IPS-15b (cell line): ENCODE measurements at regions not wholly inside any gene's neighbourhood (a gene's known extent, or its start where the extent isn't known, plus 50 kb on each side); places are given as distances from the start of the nearest gene placed in this dataset.

ENCODE experiments used
- H3K27me3 ChIP-seq: one replicate; pipeline ENCODE4 v1.6.1; 2013; ENCODE audit warnings: low read length; ENCODE audit not compliant: control insufficient read depth, insufficient read depth
- H3K36me3 ChIP-seq: one replicate; pipeline ENCODE4 v1.6.1; 2013; ENCODE audit warnings: low read length; ENCODE audit not compliant: control insufficient read depth, insufficient read depth
- H3K4me1 ChIP-seq: one replicate; pipeline ENCODE4 v1.6.1; 2013; ENCODE audit warnings: mild to moderate bottlenecking, low read length; ENCODE audit not compliant: control insufficient read depth, insufficient read depth
- H3K4me3 ChIP-seq: one replicate; pipeline ENCODE4 v1.5.1; 2013; ENCODE audit warnings: low read depth, low read length
- H3K9ac ChIP-seq: one replicate; pipeline ENCODE4 v1.6.1; 2013; ENCODE audit warnings: low read depth, mild to moderate bottlenecking, low read length
- H3K9me3 ChIP-seq: one replicate; pipeline ENCODE4 v1.6.1; 2013; ENCODE audit warnings: mild to moderate bottlenecking, low read length; ENCODE audit not compliant: control insufficient read depth, insufficient read depth

DNA sequence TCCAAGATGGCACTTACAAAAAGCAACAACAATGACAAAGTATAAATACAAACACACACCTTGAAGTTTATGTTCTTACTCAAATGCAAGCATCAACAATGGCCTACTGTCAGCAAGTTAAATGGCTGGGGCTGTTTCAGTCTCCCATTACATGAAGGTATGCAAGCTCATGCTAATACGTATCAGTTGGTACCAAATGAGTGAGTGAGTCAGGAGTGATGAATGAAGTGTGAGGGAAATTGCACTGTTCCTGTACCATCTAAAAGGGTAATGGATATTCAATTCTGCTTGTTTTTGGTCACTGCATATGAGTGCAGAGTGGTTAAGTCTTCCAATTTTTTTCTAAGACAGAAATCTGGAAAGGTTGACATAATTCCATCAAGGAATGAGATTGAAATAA is 964.9 kb downstream of the MAT2B start:
- no peak overlapping the region for H3K9ac ChIP-seq
- no peaks in the 10 kb centered on the region for H3K27me3 ChIP-seq
- peaks cover 4% of the 10 kb centered on the region for H3K4me1 ChIP-seq
- no peaks in the 10 kb centered on the region for H3K36me3 ChIP-seq
- no peaks in the 10 kb centered on the region for H3K9me3 ChIP-seq
- H3K4me3 ChIP-seq = no peak overlapping the region

DNA sequence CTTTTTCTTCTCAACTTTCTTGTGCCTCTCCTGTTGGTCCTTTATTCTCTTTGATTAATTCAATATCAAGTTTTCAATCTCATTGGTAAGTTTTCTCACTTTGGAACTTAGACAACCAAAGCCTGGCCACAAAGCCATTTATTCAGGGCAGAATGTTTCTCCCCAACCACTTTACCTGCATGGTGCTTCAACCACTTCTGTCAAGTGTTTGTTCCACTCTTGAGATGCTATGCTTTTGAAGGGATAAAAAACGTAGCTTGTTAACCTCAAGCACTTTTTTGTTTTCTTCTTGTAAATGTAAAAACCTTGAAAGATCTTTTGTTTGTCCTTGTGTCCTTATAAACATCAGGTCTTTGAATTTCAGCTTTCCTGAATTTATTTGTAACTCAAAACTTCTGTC is 966.7 kb downstream of the MAT2B start:
- no peak overlapping the region for H3K9ac ChIP-seq
- peaks cover 4% of the 10 kb centered on the region for H3K4me1 ChIP-seq
- no peaks in the 10 kb centered on the region for H3K9me3 ChIP-seq
- H3K27me3 ChIP-seq = no peaks in the 10 kb centered on the region
- H3K36me3 ChIP-seq = no peaks in the 10 kb centered on the region
- no peak overlapping the region for H3K4me3 ChIP-seq

DNA sequence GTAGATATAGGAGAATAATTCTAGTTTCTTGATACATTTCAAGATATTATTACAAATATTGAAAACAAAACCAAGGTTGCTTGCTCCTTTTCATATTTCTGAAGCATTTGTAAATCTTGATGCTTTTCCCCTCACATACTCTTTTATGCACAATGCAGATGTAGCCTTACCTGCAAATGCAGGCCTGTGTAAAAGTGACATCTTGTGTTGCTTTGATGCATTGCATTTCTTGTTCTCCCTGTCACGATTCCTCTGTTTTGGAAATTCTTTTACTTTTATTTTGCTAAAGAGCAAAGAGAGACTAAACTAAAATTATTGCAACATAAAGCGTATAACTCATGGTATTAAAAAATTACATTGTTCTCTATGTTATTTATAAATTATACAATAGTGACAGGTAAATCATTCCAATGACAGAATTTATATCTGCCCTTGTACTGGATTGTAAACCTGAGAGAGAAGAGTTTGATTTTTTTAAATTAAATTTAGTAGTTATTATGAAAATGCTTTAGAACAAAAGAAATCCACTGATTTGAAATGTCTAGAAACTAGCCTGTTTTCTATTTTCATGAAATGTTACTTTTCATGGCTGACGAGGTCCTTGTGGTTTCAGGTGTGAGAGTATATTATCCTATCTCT is 970.0 kb downstream of the MAT2B start:
- H3K4me3 ChIP-seq = no peak overlapping the region
- H3K36me3 ChIP-seq = no peaks in the 10 kb centered on the region
- no peaks in the 10 kb centered on the region for H3K9me3 ChIP-seq
- no peak overlapping the region for H3K9ac ChIP-seq
- no peaks in the 10 kb centered on the region for H3K27me3 ChIP-seq
- no peaks in the 10 kb centered on the region for H3K4me1 ChIP-seq

DNA sequence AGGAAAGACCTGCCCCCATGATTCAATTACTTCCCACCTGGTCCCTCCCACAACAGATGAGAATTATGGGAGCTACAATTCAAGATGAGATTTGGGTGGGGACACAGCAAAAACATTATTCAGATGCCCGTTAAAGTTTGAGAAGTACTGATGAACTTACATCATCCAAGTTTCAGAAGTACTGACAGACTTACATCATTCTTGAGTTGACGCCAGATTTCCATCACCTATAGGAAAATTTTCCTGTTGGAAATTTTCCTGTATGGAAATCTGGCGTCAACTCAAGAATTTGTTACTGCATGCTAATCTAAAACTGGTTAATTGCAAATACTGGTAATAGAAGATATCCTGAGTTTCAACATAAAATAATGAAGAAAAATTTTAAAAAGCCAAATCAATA is 975.9 kb downstream of the MAT2B start:
- Histone ChIP-seq H3K27me3 (no peaks in the 10 kb centered on the region), H3K4me1 (no peaks in the 10 kb centered on the region), H3K9me3 (no peaks in the 10 kb centered on the region), H3K36me3 (no peaks in the 10 kb centered on the region), H3K9ac (no peak overlapping the region), H3K4me3 (no peak overlapping the region)

- H3K4me3 ChIP-seq = no peak overlapping the region
- no peak overlapping the region for H3K9ac ChIP-seq
- H3K4me1 ChIP-seq = no peaks in the 10 kb centered on the region
- no peaks in the 10 kb centered on the region for H3K36me3 ChIP-seq
- no peaks in the 10 kb centered on the region for H3K27me3 ChIP-seq
- H3K9me3 ChIP-seq = no peaks in the 10 kb centered on the region
Measured at GRCh38 chr5:164482351-164482750, 976.9 kb downstream of the MAT2B start.

DNA sequence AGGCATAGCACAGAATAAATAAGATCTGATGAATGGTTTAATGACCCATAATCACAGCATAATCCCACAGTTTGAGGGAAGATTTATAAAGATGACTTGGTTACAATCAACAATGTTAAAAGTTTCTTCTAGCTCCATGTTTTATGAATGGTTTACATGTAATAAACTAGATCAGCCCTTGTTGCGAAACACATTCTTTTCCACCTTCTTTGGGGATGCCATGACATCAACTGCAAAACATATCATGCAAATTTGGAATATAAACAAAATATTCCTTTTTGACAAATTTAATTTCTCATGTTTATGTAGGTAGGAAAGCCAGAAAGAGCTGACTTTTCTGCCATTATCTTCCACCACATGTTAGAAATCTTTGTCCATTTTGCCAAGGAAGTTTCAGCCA is 979.5 kb downstream of the MAT2B start:
- Histone ChIP-seq H3K9me3 (no peaks in the 10 kb centered on the region), H3K4me1 (no peaks in the 10 kb centered on the region)

GRCh38 chr5:164487939-164488338 is 982.5 kb downstream of the MAT2B start:
- Histone ChIP-seq H3K27me3 (no peaks in the 10 kb centered on the region), H3K36me3 (no peaks in the 10 kb centered on the region), H3K4me3 (no peak overlapping the region), H3K9me3 (no peaks in the 10 kb centered on the region), H3K4me1 (no peaks in the 10 kb centered on the region), H3K9ac (no peak overlapping the region)

More for the DNA sequence above, 979.5 kb downstream of the MAT2B start:
- Histone ChIP-seq H3K9ac (no peak overlapping the region), H3K36me3 (no peaks in the 10 kb centered on the region), H3K27me3 (no peaks in the 10 kb centered on the region), H3K4me3 (no peak overlapping the region)

- no peaks in the 10 kb centered on the region for H3K27me3 ChIP-seq
- H3K4me3 ChIP-seq = no peak overlapping the region
- H3K9ac ChIP-seq = no peak overlapping the region
- H3K4me1 ChIP-seq = peaks cover 19% of the 10 kb centered on the region
- no peaks in the 10 kb centered on the region for H3K36me3 ChIP-seq
- no peaks in the 10 kb centered on the region for H3K9me3 ChIP-seq
Measured at GRCh38 chr5:164497311-164498064, 992.1 kb downstream of the MAT2B start.

GRCh38 chr5:164498438-164498837 is 993.0 kb downstream of the MAT2B start:
- Histone ChIP-seq H3K4me1 (peaks cover 19% of the 10 kb centered on the region), H3K36me3 (no peaks in the 10 kb centered on the region), H3K9ac (no peak overlapping the region), H3K27me3 (no peaks in the 10 kb centered on the region), H3K9me3 (no peaks in the 10 kb centered on the region), H3K4me3 (no peak overlapping the region)

DNA sequence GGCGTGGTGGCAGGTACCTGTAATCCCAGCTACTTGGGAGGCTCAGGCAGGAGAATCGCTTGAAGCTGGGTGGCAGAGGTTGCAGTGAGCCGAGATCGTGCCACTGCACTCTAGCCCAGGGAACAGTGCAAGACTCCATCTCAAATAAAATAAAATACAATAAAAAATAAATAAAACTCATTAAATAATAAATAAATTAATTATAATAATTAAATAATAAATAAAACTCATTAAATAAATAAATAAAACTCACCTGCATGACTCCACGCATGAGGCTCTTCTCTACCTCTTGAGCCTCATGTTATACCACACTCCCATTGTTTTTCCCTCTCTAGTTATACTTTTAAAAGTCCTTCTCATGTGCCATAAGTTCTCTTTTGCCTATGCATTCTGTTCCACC is 995.4 kb downstream of the MAT2B start:
- Histone ChIP-seq H3K9ac (no peak overlapping the region), H3K36me3 (no peaks in the 10 kb centered on the region), H3K4me1 (peaks cover 19% of the 10 kb centered on the region), H3K27me3 (no peaks in the 10 kb centered on the region), H3K4me3 (no peak overlapping the region), H3K9me3 (no peaks in the 10 kb centered on the region)

DNA sequence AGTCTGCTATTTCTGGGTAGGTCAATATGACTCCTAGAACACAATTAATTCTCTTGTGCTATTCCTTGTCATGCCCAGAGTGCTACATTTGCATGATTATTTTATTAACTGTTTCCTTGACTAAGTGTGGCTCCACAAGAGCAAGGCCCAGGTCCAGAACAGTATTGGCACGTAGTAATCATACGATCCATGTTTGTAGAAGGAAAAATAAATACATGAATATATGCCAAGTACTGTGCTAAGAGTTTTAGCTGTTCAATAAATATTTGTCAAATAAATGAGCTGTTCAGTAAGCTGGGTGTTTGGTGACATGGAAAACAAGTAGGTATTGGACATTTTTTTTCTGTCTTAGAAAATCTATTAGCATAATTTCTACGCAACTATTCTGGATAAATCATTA is 995.9 kb downstream of the MAT2B start:
- Histone ChIP-seq H3K9me3 (no peaks in the 10 kb centered on the region), H3K4me1 (peaks cover 19% of the 10 kb centered on the region), H3K36me3 (no peaks in the 10 kb centered on the region), H3K4me3 (no peak overlapping the region), H3K27me3 (no peaks in the 10 kb centered on the region), H3K9ac (no peak overlapping the region)

DNA sequence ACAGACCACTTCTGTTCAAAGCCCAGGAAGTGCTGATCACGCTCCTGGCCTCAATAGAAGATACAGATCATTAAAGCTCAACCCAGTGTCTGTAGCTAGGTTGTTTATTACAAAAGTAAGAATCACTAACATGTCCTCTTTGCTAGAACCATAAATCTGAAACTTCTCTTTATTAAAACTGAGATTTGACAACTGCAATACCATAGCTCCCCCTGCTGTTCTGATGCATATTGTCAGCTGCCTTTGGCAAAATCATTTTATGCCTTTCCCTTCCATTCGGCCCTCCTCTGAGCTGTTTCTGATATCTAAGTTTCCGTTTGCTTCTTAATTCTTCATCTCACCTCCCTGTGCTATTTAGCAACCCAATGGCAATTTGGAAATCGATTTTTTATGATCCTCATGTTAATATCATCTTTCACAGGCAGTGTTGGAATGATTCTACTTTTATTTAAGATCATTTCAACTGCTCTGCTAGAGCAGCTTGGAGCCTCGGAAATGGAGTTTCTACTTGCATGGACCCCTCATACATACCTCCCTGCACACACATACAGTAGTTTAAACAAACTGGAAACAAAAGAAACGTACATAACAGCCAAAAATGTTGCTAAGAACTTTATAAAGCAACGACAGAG is 998.8 kb downstream of the MAT2B start:
- H3K4me3 ChIP-seq = no peak overlapping the region
- H3K9me3 ChIP-seq = no peaks in the 10 kb centered on the region
- H3K36me3 ChIP-seq = no peaks in the 10 kb centered on the region
- H3K4me1 ChIP-seq = peaks cover 2% of the 10 kb centered on the region
- H3K27me3 ChIP-seq = no peaks in the 10 kb centered on the region
- no peak overlapping the region for H3K9ac ChIP-seq
